T-cell (primary cell): ENCODE measurements at regions not wholly inside any gene's neighbourhood (a gene's known extent, or its start where the extent isn't known, plus 50 kb on each side); places are given as distances from the start of the nearest gene placed in this dataset.
A peak's percentile ranks its signal among the peaks of the same experiment; 100 is the strongest.

ENCODE experiments used
- ATAC-seq, 4 experiments: fragments of 200-7000 bp in 3 of 4; fragments of 150-1000 bp in 1 of 4; cut with Tn5 transposase; replicated peaks in 1 of 4; 1 replicate in 3 of 4; 2 replicates in 1 of 4; pipeline ENCODE4 v1.10.0; 2021; ENCODE audit warnings: moderate library complexity in 3 of 4, mild to moderate bottlenecking in 2 of 4, moderate number of reproducible peaks in 1 of 4
- CTCF ChIA-PET, 2 donors: fragments of 300-600 bp; sonication (Branson Sonifier 250); formaldehyde crosslinking; loops; one replicate each; lab custom pipeline; 2022; ENCODE audit warnings: antibody characterized with exemption in 2 of 2; lab: Charles Lee
- POLR2A ChIA-PET, 2 donors: fragments of 300-600 bp; sonication (Branson Sonifier 250); formaldehyde crosslinking; loops; one replicate each; lab custom pipeline; 2022; ENCODE audit warnings: antibody characterized with exemption in 2 of 2; lab: Charles Lee
- DNase-seq, 35 experiments: peaks; one replicate each; pipeline versions ENCODE4 v3.0.0 to v3.0.0-alpha.2; 2013 to 2023
- H3K27ac ChIP-seq: one replicate; pipeline ENCODE4 v1.5.1; 2013; ENCODE audit warnings: low read length
- H3K27me3 ChIP-seq, 2 experiments: replicated peaks in 1 of 2; 1 replicate in 1 of 2; 2 replicates in 1 of 2; pipeline versions ENCODE4 v1.6.1 to v1.7.0; 2013; ENCODE audit warnings: low read length in 1 of 2, mixed read lengths in 1 of 2; ENCODE audit not compliant: control insufficient read depth in 2 of 2, insufficient read depth in 2 of 2; ENCODE audit errors: extremely low read depth in 1 of 2
- H3K36me3 ChIP-seq, 2 donors: 1 replicate in 1 of 2; 2 replicates in 1 of 2; pipeline versions ENCODE4 v1.6.1 to v1.7.0; 2013; ENCODE audit warnings: low read length in 1 of 2; ENCODE audit not compliant: control insufficient read depth in 2 of 2, insufficient read depth in 1 of 2; ENCODE audit errors: extremely low read depth in 1 of 2
- H3K4me1 ChIP-seq, 2 experiments: 1 replicate in 1 of 2; 2 replicates in 1 of 2; pipeline versions ENCODE4 v1.6.1 to v1.7.0; 2013; ENCODE audit warnings: low read length in 2 of 2, mixed read lengths in 1 of 2; ENCODE audit not compliant: insufficient read depth in 2 of 2, control insufficient read depth in 1 of 2; ENCODE audit errors: extremely low read depth in 1 of 2
- H3K4me3 ChIP-seq, 2 donors: 1 replicate in 1 of 2; 2 replicates in 1 of 2; pipeline versions ENCODE4 v1.5.1 to v1.7.0; 2013; ENCODE audit warnings: mild to moderate bottlenecking in 2 of 2, low read length in 1 of 2, moderate library complexity in 1 of 2; ENCODE audit not compliant: control insufficient read depth in 1 of 2; ENCODE audit errors: extremely low read depth in 1 of 2
- H3K9me3 ChIP-seq: 2 replicates; pipeline ENCODE4 v1.7.0; 2013
- H3K27ac Mint-ChIP-seq, 2 donors: one replicate each; pipeline ENCODE4 v1.8.0; 2020 to 2021; ENCODE audit warnings: mild to moderate bottlenecking in 2 of 2, mixed read lengths in 2 of 2
- H3K27me3 Mint-ChIP-seq, 2 donors: one replicate each; pipeline ENCODE4 v1.8.0; 2021 to 2022; ENCODE audit warnings: mixed read lengths in 2 of 2
- H3K36me3 Mint-ChIP-seq: one replicate; pipeline ENCODE4 v1.8.0; 2021; ENCODE audit warnings: mixed read lengths
- H3K4me1 Mint-ChIP-seq, 3 donors: one replicate each; pipeline ENCODE4 v1.8.0; 2020 to 2022; ENCODE audit warnings: mixed read lengths in 3 of 3, mild to moderate bottlenecking in 1 of 3
- H3K4me3 Mint-ChIP-seq, 3 donors: one replicate each; pipeline ENCODE4 v1.8.0; 2020 to 2022; ENCODE audit warnings: mild to moderate bottlenecking in 3 of 3, mixed read lengths in 3 of 3, moderate library complexity in 3 of 3
- H3K9me3 Mint-ChIP-seq, 3 donors: one replicate each; pipeline ENCODE4 v1.8.0; 2020 to 2022; ENCODE audit warnings: mixed read lengths in 3 of 3
- WGBS: methylation state at CpG from one replicate; pipeline ENCODE4 v1.1.5; 2013; ENCODE audit warnings: missing lambda C conversion rate; ENCODE audit not compliant: insufficient coverage; 5-methylcytosine and 5-hydroxymethylcytosine counted together

- 90% methylated on average over 3 of the region's 3 CpGs for WGBS
- Mint-ChIP-seq H3K4me3 (no peak overlapping the region), H3K9me3 (no peaks in the 10 kb centered on the region), H3K27me3 (no peaks in the 10 kb centered on the region), H3K36me3 (peaks cover 5% of the 10 kb centered on the region), H3K27ac (no peak overlapping the region), H3K4me1 (peaks cover under 1 to 18% (median 9%) of the 10 kb centered on the region in 3 donors)
- ATAC-seq, result no peak
- DNase-seq, result no peak
- Histone ChIP-seq H3K36me3 (no peaks in the 10 kb centered on the region), H3K27ac (no peak overlapping the region), H3K4me1 (peaks cover 0 to 6% of the 10 kb centered on the region in 2 experiments), H3K27me3 (no peaks in the 10 kb centered on the region), H3K9me3 (no peaks in the 10 kb centered on the region), H3K4me3 (no peak overlapping the region)
- CTCF ChIA-PET, result no interaction called here
- POLR2A ChIA-PET, result no interaction called here
These were observed 63.6 kb downstream of the NIBAN1 start for GRCh38 chr1:184910691-184911091.

- Histone ChIP-seq H3K27me3 (no peaks in the 10 kb centered on the region), H3K4me3 (no peak overlapping the region), H3K4me1 (peaks cover 0 to 10% of the 10 kb centered on the region in 2 experiments), H3K9me3 (no peaks in the 10 kb centered on the region), H3K27ac (no peak overlapping the region), H3K36me3 (no peaks in the 10 kb centered on the region)
- DNase-seq, result no peak
- CTCF ChIA-PET, result no interaction called here
- H3K4me3 Mint-ChIP-seq, result no peak overlapping the region
- H3K4me1 Mint-ChIP-seq, result peaks cover 4 to 21% (median 16%) of the 10 kb centered on the region in 3 donors
- H3K9me3 Mint-ChIP-seq, result no peaks in the 10 kb centered on the region
- ATAC-seq, result no peak
- POLR2A ChIA-PET, result no interaction called here
- H3K36me3 Mint-ChIP-seq, result no peaks in the 10 kb centered on the region
- H3K27me3 Mint-ChIP-seq, result no peaks in the 10 kb centered on the region
- no CpG with 5 or more reads among the region's 2 CpGs for WGBS
- no peak overlapping the region for H3K27ac Mint-ChIP-seq
These were observed 64.3 kb downstream of the NIBAN1 start for GRCh38 chr1:184910005-184910404.

GRCh38 chr1:184909019-184909418 is 65.3 kb downstream of the NIBAN1 start:
- H3K9me3 Mint-ChIP-seq, result no peaks in the 10 kb centered on the region
- ChIA-PET CTCF (no interaction called here), POLR2A (no interaction called here)
- H3K4me1 ChIP-seq, result peaks cover 0 to 10% of the 10 kb centered on the region in 2 experiments
- no peak for ATAC-seq
- H3K27me3 Mint-ChIP-seq, result no peaks in the 10 kb centered on the region
- H3K27ac Mint-ChIP-seq, result no peak overlapping the region
- H3K9me3 ChIP-seq, result no peaks in the 10 kb centered on the region
- peaks cover 4 to 29% (median 23%) of the 10 kb centered on the region in 3 donors for H3K4me1 Mint-ChIP-seq
- H3K4me3 Mint-ChIP-seq, result no peak overlapping the region
- DNase-seq, result no peak
- no peak overlapping the region for H3K4me3 ChIP-seq
- no peaks in the 10 kb centered on the region for H3K36me3 ChIP-seq
- H3K27ac ChIP-seq, result no peak overlapping the region
- H3K27me3 ChIP-seq, result no peaks in the 10 kb centered on the region
- peaks cover 4% of the 10 kb centered on the region for H3K36me3 Mint-ChIP-seq

GRCh38 chr1:184908506-184908905 is 65.8 kb downstream of the NIBAN1 start:
- Histone ChIP-seq H3K27me3 (no peaks in the 10 kb centered on the region), H3K36me3 (no peaks in the 10 kb centered on the region), H3K27ac (no peak overlapping the region), H3K9me3 (no peaks in the 10 kb centered on the region), H3K4me3 (no peak overlapping the region), H3K4me1 (peaks cover 0 to 10% of the 10 kb centered on the region in 2 experiments)
- Mint-ChIP-seq H3K27me3 (no peaks in the 10 kb centered on the region), H3K36me3 (peaks cover 4% of the 10 kb centered on the region), H3K27ac (peak overlapping the region in 1 of 2 donors; percentile 27), H3K4me3 (no peak overlapping the region), H3K9me3 (no peaks in the 10 kb centered on the region), H3K4me1 (peaks cover 4 to 29% (median 19%) of the 10 kb centered on the region in 3 donors)
- POLR2A ChIA-PET, result no interaction called here
- CTCF ChIA-PET, result no interaction called here
- DNase-seq, result no peak
- WGBS, result no CpG with 5 or more reads among the region's 2 CpGs
- ATAC-seq, result no peak

- Mint-ChIP-seq H3K9me3 (no peaks in the 10 kb centered on the region), H3K36me3 (peaks cover 4% of the 10 kb centered on the region), H3K4me3 (no peak overlapping the region), H3K4me1 (peaks cover 4 to 33% (median 23%) of the 10 kb centered on the region in 3 donors), H3K27me3 (no peaks in the 10 kb centered on the region), H3K27ac (no peak overlapping the region)
- DNase-seq, result no peak
- WGBS, result no CpG with 5 or more reads among the region's 2 CpGs
- ChIA-PET POLR2A (interaction anchor here in 1 of 2 donors (0.5 kb wide), 1 partner anchor 83 kb away, joined by 3 read pairs; no protein-coding TSS in a partner anchor), CTCF (no interaction called here)
- ATAC-seq, result no peak
- H3K4me3 ChIP-seq, result no peak overlapping the region
- no peak overlapping the region for H3K27ac ChIP-seq
- H3K27me3 ChIP-seq, result no peaks in the 10 kb centered on the region
- H3K36me3 ChIP-seq, result no peaks in the 10 kb centered on the region
- peaks cover 0 to 10% of the 10 kb centered on the region in 2 experiments for H3K4me1 ChIP-seq
- no peaks in the 10 kb centered on the region for H3K9me3 ChIP-seq
These were observed 66.8 kb downstream of the NIBAN1 start for GRCh38 chr1:184907500-184907899.

GRCh38 chr1:184906761-184907160 is 67.5 kb downstream of the NIBAN1 start:
- H3K4me1 Mint-ChIP-seq, result peaks cover 4 to 37% (median 23%) of the 10 kb centered on the region in 3 donors
- CTCF ChIA-PET, result interaction anchor here in 1 of 2 donors (0.6 kb wide), 1 partner anchor 20 kb away, joined by 3 read pairs; no protein-coding TSS in a partner anchor
- Histone ChIP-seq H3K4me3 (no peak overlapping the region), H3K27me3 (no peaks in the 10 kb centered on the region), H3K9me3 (no peaks in the 10 kb centered on the region), H3K36me3 (no peaks in the 10 kb centered on the region), H3K4me1 (peaks cover 0 to 10% of the 10 kb centered on the region in 2 experiments), H3K27ac (no peak overlapping the region)
- no peak overlapping the region for H3K27ac Mint-ChIP-seq
- peaks cover 5% of the 10 kb centered on the region for H3K36me3 Mint-ChIP-seq
- WGBS, result no CpG with 5 or more reads among the region's 1 CpG
- POLR2A ChIA-PET, result interaction anchor here (0.5 to 0.6 kb wide), 2 partner anchors 82 to 504 kb away, joined by 3 read pairs; no protein-coding TSS in a partner anchor
- H3K9me3 Mint-ChIP-seq, result no peaks in the 10 kb centered on the region
- no peak overlapping the region for H3K4me3 Mint-ChIP-seq
- H3K27me3 Mint-ChIP-seq, result no peaks in the 10 kb centered on the region
- ATAC-seq (no peak), DNase-seq (no peak)
